ENCODE measurements at regions not wholly inside any gene's neighbourhood (a gene's known extent, or its start where the extent isn't known, plus 50 kb on each side); places are given as distances from the start of the nearest gene placed in this dataset.

DNA sequence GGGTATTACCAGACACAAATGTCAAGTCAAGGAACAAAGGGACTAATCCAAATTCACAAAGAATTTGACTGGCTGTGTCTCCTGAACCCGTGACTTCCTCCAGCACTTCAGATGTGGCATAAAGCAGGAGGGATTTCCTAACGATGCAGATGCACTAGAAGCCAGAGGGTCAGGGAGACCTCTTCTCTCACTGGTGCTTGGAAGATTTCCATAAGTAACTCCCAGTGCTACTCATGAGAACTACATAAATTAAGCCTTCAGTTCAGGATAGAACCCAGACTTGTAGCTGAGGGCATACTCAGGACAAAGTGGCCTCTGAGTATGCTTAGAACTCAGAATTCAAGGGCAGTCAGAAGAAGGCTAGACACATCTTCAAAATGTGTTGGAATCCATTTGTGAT, 83.6 kb upstream of the NRIP1 start:
- Histone ChIP-seq H3K27ac (ENCODE audit: extremely low read depth, low read depth, low read length) (no peak overlapping the region), H3K36me3 (ENCODE audit: control insufficient read depth, insufficient read depth, low read length) (no peaks in the 10 kb centered on the region), H3K4me2 (ENCODE audit: insufficient read depth, low read length) (no peak overlapping the region), H4K20me1 (replicated peaks; ENCODE audit: control insufficient read depth, insufficient read depth, low read length) (no peaks in the 10 kb centered on the region), H3K9me1 (ENCODE audit: control insufficient read depth, insufficient read depth, low read length) (no peaks in the 10 kb centered on the region), H2AFZ (ENCODE audit: low read depth, low read length) (no peak overlapping the region), H3K27me3 (ENCODE audit: control insufficient read depth in 2 of 2, insufficient read depth in 2 of 2, low read length in 2 of 2) (no peaks in the 10 kb centered on the region), H3K9me3 (replicated peaks; ENCODE audit: control insufficient read depth, insufficient read depth, low read depth, low read length) (no peaks in the 10 kb centered on the region), H3K79me2 (ENCODE audit: control insufficient read depth, insufficient read depth, low read length) (no peaks in the 10 kb centered on the region), H3K9ac (ENCODE audit: insufficient read depth in 1 of 2, low read depth in 2 of 2, low read length in 2 of 2) (no peak overlapping the region), H3K4me3 (no peak overlapping the region), H3K4me1 (replicated peaks in 1 of 2; ENCODE audit: control insufficient read depth in 2 of 2, insufficient read depth in 2 of 2, low read length in 2 of 2) (no peaks in the 10 kb centered on the region; a peak in 1 of 5 replicates)
- DNase-seq (ENCODE audit: extremely low read depth in 1 of 4, low spot score in 3 of 4) (no peak), ATAC-seq (no peak), FAIRE-seq (no peak)
- in situ Hi-C loops (cut with MboI) (no loop called here), intact Hi-C loops (cut with micrococcal nuclease) (no loop called here)
- POLR2A ChIA-PET, result no interaction called here
- BruUV-seq (replicated peaks), result no TSS peak
- WGBS (ENCODE audit: insufficient coverage, low coverage, missing lambda C conversion rate), result 9% methylated on average over 2 of the region's 2 CpGs
- CTCF ChIA-PET (ENCODE audit: low intra/inter-chr PET ratio), result no interaction called here
- TF ChIP-seq NCOA2 (IDR thresholded peaks at IDR 0.05; ENCODE audit: partially characterized antibody in 2 of 2), result no peak
- no peak for TF ChIP-seq ZFX (CRISPR knock-in tag; IDR thresholded peaks at IDR 0.05)
- TF ChIP-seq, protein P1, sequence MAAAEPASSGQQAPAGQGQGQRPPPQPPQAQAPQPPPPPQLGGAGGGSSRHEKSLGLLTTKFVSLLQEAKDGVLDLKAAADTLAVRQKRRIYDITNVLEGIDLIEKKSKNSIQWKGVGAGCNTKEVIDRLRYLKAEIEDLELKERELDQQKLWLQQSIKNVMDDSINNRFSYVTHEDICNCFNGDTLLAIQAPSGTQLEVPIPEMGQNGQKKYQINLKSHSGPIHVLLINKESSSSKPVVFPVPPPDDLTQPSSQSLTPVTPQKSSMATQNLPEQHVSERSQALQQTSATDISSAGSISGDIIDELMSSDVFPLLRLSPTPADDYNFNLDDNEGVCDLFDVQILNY (CRISPR knock-in tag; IDR thresholded peaks at IDR 0.05), result no peak
- TF ChIP-seq ZC3H8 (IDR thresholded peaks at IDR 0.05), result no peak
- TF ChIP-seq ZNF24 (IDR thresholded peaks at IDR 0.05), result no peak
- TF ChIP-seq, protein P2, sequence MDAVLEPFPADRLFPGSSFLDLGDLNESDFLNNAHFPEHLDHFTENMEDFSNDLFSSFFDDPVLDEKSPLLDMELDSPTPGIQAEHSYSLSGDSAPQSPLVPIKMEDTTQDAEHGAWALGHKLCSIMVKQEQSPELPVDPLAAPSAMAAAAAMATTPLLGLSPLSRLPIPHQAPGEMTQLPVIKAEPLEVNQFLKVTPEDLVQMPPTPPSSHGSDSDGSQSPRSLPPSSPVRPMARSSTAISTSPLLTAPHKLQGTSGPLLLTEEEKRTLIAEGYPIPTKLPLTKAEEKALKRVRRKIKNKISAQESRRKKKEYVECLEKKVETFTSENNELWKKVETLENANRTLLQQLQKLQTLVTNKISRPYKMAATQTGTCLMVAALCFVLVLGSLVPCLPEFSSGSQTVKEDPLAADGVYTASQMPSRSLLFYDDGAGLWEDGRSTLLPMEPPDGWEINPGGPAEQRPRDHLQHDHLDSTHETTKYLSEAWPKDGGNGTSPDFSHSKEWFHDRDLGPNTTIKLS (IDR thresholded peaks at IDR 0.05; ENCODE audit: borderline replicate concordance, low read depth), result no peak
- TF ChIP-seq ZNF584 (CRISPR knock-in tag; IDR thresholded peaks at IDR 0.05; ENCODE audit: low read depth), result no peak
- no peak for TF ChIP-seq HNRNPH1 (optimal IDR thresholded peaks at IDR 0.05; ENCODE audit: low read depth, low read length)
- TF ChIP-seq ARID2 (IDR thresholded peaks at IDR 0.05), result no peak
- TF ChIP-seq, protein P3, sequence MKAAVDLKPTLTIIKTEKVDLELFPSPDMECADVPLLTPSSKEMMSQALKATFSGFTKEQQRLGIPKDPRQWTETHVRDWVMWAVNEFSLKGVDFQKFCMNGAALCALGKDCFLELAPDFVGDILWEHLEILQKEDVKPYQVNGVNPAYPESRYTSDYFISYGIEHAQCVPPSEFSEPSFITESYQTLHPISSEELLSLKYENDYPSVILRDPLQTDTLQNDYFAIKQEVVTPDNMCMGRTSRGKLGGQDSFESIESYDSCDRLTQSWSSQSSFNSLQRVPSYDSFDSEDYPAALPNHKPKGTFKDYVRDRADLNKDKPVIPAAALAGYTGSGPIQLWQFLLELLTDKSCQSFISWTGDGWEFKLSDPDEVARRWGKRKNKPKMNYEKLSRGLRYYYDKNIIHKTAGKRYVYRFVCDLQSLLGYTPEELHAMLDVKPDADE (conservative IDR thresholded peaks at IDR 0.05; ENCODE audit: control insufficient read depth, low read depth, low read length), result no peak
- TF ChIP-seq, protein P4, sequence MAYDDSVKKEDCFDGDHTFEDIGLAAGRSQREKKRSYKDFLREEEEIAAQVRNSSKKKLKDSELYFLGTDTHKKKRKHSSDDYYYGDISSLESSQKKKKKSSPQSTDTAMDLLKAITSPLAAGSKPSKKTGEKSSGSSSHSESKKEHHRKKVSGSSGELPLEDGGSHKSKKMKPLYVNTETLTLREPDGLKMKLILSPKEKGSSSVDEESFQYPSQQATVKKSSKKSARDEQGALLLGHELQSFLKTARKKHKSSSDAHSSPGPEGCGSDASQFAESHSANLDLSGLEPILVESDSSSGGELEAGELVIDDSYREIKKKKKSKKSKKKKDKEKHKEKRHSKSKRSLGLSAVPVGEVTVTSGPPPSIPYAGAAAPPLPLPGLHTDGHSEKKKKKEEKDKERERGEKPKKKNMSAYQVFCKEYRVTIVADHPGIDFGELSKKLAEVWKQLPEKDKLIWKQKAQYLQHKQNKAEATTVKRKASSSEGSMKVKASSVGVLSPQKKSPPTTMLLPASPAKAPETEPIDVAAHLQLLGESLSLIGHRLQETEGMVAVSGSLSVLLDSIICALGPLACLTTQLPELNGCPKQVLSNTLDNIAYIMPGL (CRISPR knock-in tag; IDR thresholded peaks at IDR 0.05), result no peak
- no peak for TF ChIP-seq TOE1 (IDR thresholded peaks at IDR 0.05; ENCODE audit: borderline replicate concordance)
- no peak for TF ChIP-seq TOE1 (CRISPR knock-in tag; IDR thresholded peaks at IDR 0.05; ENCODE audit: borderline replicate concordance, low read depth)
- no peak for TF ChIP-seq MAFG (tag; conservative IDR thresholded peaks at IDR 0.05)
- TF ChIP-seq TAF1 (IDR thresholded peaks at IDR 0.05; ENCODE audit: control insufficient read depth, extremely low read depth, insufficient read depth, low read length, severe bottlenecking), result no peak
- no peak for TF ChIP-seq FOXA3 (CRISPR knock-in tag; conservative IDR thresholded peaks at IDR 0.05 in 1 of 2, IDR thresholded peaks at IDR 0.05 in 1 of 2)
- TF ChIP-seq MCM5 (IDR thresholded peaks at IDR 0.05; ENCODE audit: low read depth), result no peak
- no peak for TF ChIP-seq NFE2 (IDR thresholded peaks at IDR 0.05; ENCODE audit: low read depth)
- no peak for TF ChIP-seq TSC22D4 (tag; IDR thresholded peaks at IDR 0.05)
